Heart left ventricle (tissue), 13 donors: ENCODE measurements at regions not wholly inside any gene's neighbourhood (a gene's known extent, or its start where the extent isn't known, plus 50 kb on each side); places are given as distances from the start of the nearest gene placed in this dataset.

ENCODE experiments used
- POLR2A ChIP-seq, 2 donors: fragments of 450-650 bp; IDR thresholded peaks; one replicate each; pipeline ENCODE4 v1.6.1; 2017; ENCODE audit warnings: antibody characterized with exemption in 2 of 2, mild to moderate bottlenecking in 2 of 2, moderate library complexity in 2 of 2
- TF ChIP-seq, protein P1 (sequence below), 12 donors: fragments of 200-600 bp; sonication (generic) in 4 of 12; IDR thresholded peaks; one replicate each; pipeline versions ENCODE4 v1.5.0 to v1.8.0; 2018 to 2022; ENCODE audit warnings: antibody characterized with exemption in 12 of 12, mild to moderate bottlenecking in 5 of 12
- donor health status: ischemic (EF 13 %, LVEDD 7.1; RV severe dilation, severe dysfunction).
- donor health status: DM: no; HTN: yes; CAD: no.
- donor health status: DM: no; HTN: no; CAD: no.
- donor health status: ischemic (EF 25% LVEDD 6.9; RV normal size, moderate dysfunction).
- donor health status: ischemic (EF 25% LVEDD 5.7; RV mildly dilated, moderate dysfunction).
- donor health status: ischemic (EF 35%, LVEDD 5.7; RV mildly dilated, moderate dysfunction).
- donor health status: nonischemic (EF 11% LVEDD 7.7; RV severe dilation, severe dysfunction).
- donor health status: DM: yes; HTN: yes; CAD: no.
- donor health status: PGD.
- donor health status: ischemic (EF 29% LVEDD 5.4; RV normal size, mild dysfunction).
- donor health status: nonischemic (EF 23%, LVEDD 6.1; RV moderate dilation, normal function).

GRCh38 chr5:7186818-7187217, 209.1 kb upstream of the ADCY2 start:
- TF ChIP-seq, protein P1, sequence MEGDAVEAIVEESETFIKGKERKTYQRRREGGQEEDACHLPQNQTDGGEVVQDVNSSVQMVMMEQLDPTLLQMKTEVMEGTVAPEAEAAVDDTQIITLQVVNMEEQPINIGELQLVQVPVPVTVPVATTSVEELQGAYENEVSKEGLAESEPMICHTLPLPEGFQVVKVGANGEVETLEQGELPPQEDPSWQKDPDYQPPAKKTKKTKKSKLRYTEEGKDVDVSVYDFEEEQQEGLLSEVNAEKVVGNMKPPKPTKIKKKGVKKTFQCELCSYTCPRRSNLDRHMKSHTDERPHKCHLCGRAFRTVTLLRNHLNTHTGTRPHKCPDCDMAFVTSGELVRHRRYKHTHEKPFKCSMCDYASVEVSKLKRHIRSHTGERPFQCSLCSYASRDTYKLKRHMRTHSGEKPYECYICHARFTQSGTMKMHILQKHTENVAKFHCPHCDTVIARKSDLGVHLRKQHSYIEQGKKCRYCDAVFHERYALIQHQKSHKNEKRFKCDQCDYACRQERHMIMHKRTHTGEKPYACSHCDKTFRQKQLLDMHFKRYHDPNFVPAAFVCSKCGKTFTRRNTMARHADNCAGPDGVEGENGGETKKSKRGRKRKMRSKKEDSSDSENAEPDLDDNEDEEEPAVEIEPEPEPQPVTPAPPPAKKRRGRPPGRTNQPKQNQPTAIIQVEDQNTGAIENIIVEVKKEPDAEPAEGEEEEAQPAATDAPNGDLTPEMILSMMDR (IDR thresholded peaks at IDR 0.05) = no peak
- TF ChIP-seq POLR2A (IDR thresholded peaks at IDR 0.05) = no peak
